ENCODE measurements at regions not wholly inside any gene's neighbourhood (a gene's known extent, or its start where the extent isn't known, plus 50 kb on each side); places are given as distances from the start of the nearest gene placed in this dataset.
A peak's percentile ranks its signal among the peaks of the same experiment; 100 is the strongest.

GRCh38 chrX:68919707-68920106 is 90.9 kb downstream of the EFNB1 start:
- DNase-seq: no peak

GRCh38 chrX:68918202-68918601 is 89.4 kb downstream of the EFNB1 start:
- DNase-seq: no peak

GRCh38 chrX:68917799-68918198 is 89.0 kb downstream of the EFNB1 start:
- no peak for DNase-seq

GRCh38 chrX:68916891-68917290 is 88.1 kb downstream of the EFNB1 start:
- DNase-seq: no peak

- no peak for DNase-seq
Observed at GRCh38 chrX:68915778-68916177, 87.0 kb downstream of the EFNB1 start.

GRCh38 chrX:68914479-68914946 is 85.7 kb downstream of the EFNB1 start:
- DNase-seq: no peak

- DNase-seq: no peak
Observed at GRCh38 chrX:68913249-68913547, 84.4 kb downstream of the EFNB1 start.

GRCh38 chrX:68912113-68912512 is 83.3 kb downstream of the EFNB1 start:
- DNase-seq: peak in 1 of 4 experiments; percentile 23

GRCh38 chrX:68910731-68911428 is 82.1 kb downstream of the EFNB1 start:
- no peak for DNase-seq

GRCh38 chrX:68909945-68910344 is 81.1 kb downstream of the EFNB1 start:
- DNase-seq: no peak

- no peak for DNase-seq
Observed at GRCh38 chrX:68908071-68908470, 79.2 kb downstream of the EFNB1 start.

GRCh38 chrX:68902706-68903504 is 74.1 kb downstream of the EFNB1 start:
- no peak for DNase-seq

GRCh38 chrX:68901519-68901918 is 72.7 kb downstream of the EFNB1 start:
- no peak for DNase-seq

GRCh38 chrX:68898598-68898997 is 69.8 kb downstream of the EFNB1 start:
- no peak for DNase-seq

- DNase-seq: no peak
Observed at GRCh38 chrX:68897118-68897945, 68.5 kb downstream of the EFNB1 start.

- peak in 3 of 4 experiments; percentile 2 to 10 (median 9) for DNase-seq
Observed at GRCh38 chrX:68896581-68896980, 67.8 kb downstream of the EFNB1 start.

- no peak for DNase-seq
Observed at GRCh38 chrX:68895778-68896177, 67.0 kb downstream of the EFNB1 start.

- no peak for DNase-seq
Observed at GRCh38 chrX:68895341-68895755, 66.5 kb downstream of the EFNB1 start.

- peak; percentile 64 to 85 (median 80) for DNase-seq
Observed at GRCh38 chrX:68894513-68895340, 65.9 kb downstream of the EFNB1 start.

- peak in 1 of 4 experiments; percentile 1 for DNase-seq
Observed at GRCh38 chrX:68894142-68894512, 65.3 kb downstream of the EFNB1 start.

- no peak for DNase-seq
Observed at GRCh38 chrX:68892651-68893050, 63.8 kb downstream of the EFNB1 start.

- no peak for DNase-seq
Observed at GRCh38 chrX:68892134-68892533, 63.3 kb downstream of the EFNB1 start.

Data from suppressor macrophage (primary cell).